PC-9 (cell line): ENCODE measurements at regions not wholly inside any gene's neighbourhood (a gene's known extent, or its start where the extent isn't known, plus 50 kb on each side); places are given as distances from the start of the nearest gene placed in this dataset.

Source experiments
- CTCF ChIP-seq: fragments of 200-600 bp; sonication (generic); conservative IDR thresholded peaks from 2 replicates; pipeline ENCODE4 v1.6.1; 2017; ENCODE audit warnings: mixed run types, antibody characterized with exemption, mild to moderate bottlenecking, moderate library complexity
- EZH2 ChIP-seq: fragments of 200-600 bp; sonication (generic); IDR thresholded peaks from 2 replicates; pipeline ENCODE4 v1.8.0; 2017; ENCODE audit warnings: antibody characterized with exemption, low read depth

DNA sequence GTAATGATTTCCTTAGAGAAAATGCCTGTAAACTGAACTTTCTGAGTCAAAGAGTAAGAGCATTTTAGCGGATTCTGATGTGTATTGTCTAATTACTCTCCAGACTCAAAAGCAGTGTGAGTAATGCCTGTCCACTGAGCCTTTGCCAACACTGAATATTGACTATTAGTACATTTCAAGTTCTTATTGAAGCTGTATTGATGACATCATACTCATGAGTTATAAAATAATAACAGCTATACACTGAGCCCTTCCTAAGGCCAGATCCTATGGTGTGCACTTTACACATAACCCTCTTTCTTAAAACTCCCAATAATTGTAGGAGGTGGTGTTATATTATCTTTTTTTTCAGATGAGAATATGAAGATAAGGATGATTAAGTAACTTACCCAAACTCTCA lies 152.8 kb upstream of the TRPC7 start:
- TF ChIP-seq CTCF (no peak), EZH2 (no peak)
